ENCODE measurements at regions not wholly inside any gene's neighbourhood (a gene's known extent, or its start where the extent isn't known, plus 50 kb on each side); places are given as distances from the start of the nearest gene placed in this dataset.
"Not testable (repeated sequence)": the region's sequence is repeated elsewhere in the genome, so short reads cannot be mapped to it uniquely, and the experiment has no call there.

DNA sequence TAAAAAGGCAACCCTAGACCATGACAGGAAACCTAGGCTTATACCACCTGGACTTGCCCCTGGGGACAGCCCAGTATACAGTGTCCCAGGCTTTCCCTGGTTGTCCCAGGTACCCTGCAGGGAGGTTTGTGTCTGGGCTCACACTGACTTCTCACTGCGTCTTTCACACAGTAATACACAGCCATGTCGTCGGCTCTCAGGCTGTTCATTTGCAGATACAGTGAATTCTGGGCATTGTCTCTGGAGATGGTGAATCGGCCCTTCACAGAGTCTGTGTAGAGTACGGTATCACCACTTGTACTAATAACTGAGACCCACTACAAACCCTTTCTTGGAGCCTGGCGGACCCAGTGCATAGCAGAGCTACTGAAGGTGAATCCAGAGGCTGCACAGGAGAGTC, 1116.6 kb downstream of the TMEM121 start:
- H3K4me3 Mint-ChIP-seq; H3K36me3 Mint-ChIP-seq (ENCODE audit: low read depth); H3K4me1 Mint-ChIP-seq (ENCODE audit: low read depth); H3K27ac Mint-ChIP-seq; ATAC-seq; POLR2A ChIA-PET; DNase-seq; H3K9me3 Mint-ChIP-seq (ENCODE audit: insufficient read depth): not testable (repeated sequence)
- peaks cover 19% of the 10 kb centered on the region for H3K27me3 Mint-ChIP-seq (ENCODE audit: low read depth)
- CTCF ChIA-PET = interaction anchor here (1.1 kb wide), 1 partner anchor 25 kb away, joined by 3 read pairs; no protein-coding TSS in a partner anchor

DNA sequence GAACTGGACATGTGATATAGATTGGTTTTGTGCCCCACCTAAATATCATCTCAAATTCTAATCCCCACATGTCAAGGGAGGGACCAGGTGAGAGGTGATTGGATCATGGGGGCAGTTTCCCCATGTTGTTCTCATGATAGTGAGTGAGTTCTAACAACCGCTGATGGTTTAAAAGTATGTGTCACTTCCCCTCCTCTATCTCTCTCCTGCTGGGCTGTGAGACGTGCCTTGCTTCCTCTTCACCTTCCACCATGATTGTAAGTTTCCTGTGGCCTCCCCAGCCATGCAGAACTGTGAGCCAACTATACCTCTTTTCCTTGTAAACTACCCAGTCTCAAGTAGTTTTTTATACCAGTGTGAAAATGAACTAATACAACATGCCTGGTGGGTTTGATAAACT, 1122.5 kb downstream of the TMEM121 start:
- POLR2A ChIA-PET; H3K4me3 Mint-ChIP-seq; H3K9me3 Mint-ChIP-seq (ENCODE audit: insufficient read depth); DNase-seq; H3K4me1 Mint-ChIP-seq (ENCODE audit: low read depth); H3K27ac Mint-ChIP-seq; ATAC-seq; H3K36me3 Mint-ChIP-seq (ENCODE audit: low read depth): not testable (repeated sequence)
- H3K27me3 Mint-ChIP-seq (ENCODE audit: low read depth) = peaks cover 28% of the 10 kb centered on the region
- CTCF ChIA-PET = interaction anchor here (0.9 to 1.5 kb wide), 2 partner anchors 8 to 231 kb away, joined by 3 to 5 read pairs; no protein-coding TSS in a partner anchor

DNA sequence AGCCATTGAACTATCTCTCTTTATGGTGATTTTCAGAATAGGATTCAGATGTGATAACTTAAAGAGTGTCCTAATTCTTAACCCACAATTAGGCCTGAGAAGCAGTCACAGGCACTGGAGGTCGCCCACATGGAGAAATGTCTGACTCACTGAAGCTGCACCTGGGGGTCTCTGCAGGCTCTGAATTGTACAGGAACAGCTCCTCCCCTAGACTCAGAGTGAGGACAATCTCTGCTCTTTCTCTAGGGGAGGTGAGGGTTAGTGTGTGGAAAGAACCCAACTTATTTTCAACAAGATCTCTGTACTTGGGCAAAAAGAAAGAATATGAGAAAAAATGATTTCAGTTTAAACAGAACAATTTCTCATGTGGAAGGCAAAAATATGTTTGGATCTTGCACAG, 1124.6 kb downstream of the TMEM121 start:
- ATAC-seq (no peak), DNase-seq (no peak)
- H3K36me3 Mint-ChIP-seq (ENCODE audit: low read depth) = peaks cover 2% of the 10 kb centered on the region
- peaks cover under 1% of the 10 kb centered on the region for H3K4me1 Mint-ChIP-seq (ENCODE audit: low read depth)
- H3K4me3 Mint-ChIP-seq = no peak overlapping the region
- H3K9me3 Mint-ChIP-seq (ENCODE audit: insufficient read depth) = peaks cover 8% of the 10 kb centered on the region
- peaks cover 33% of the 10 kb centered on the region for H3K27me3 Mint-ChIP-seq (ENCODE audit: low read depth)
- POLR2A ChIA-PET = no interaction called here
- CTCF ChIA-PET = interaction anchor here (0.7 to 2.2 kb wide), 3 partner anchors 11 to 15 kb away, joined by 3 to 9 read pairs (median 3); no protein-coding TSS in a partner anchor
- H3K27ac Mint-ChIP-seq = no peak overlapping the region

- POLR2A ChIA-PET = no interaction called here
- no peak for ATAC-seq
- H3K27ac Mint-ChIP-seq = no peak overlapping the region
- H3K4me3 Mint-ChIP-seq = no peak overlapping the region
- DNase-seq = no peak
- peaks cover 5% of the 10 kb centered on the region for H3K4me1 Mint-ChIP-seq (ENCODE audit: low read depth)
- peaks cover 8% of the 10 kb centered on the region for H3K9me3 Mint-ChIP-seq (ENCODE audit: insufficient read depth)
- peaks cover 2% of the 10 kb centered on the region for H3K36me3 Mint-ChIP-seq (ENCODE audit: low read depth)
- CTCF ChIA-PET = interaction anchor here (0.7 to 2.3 kb wide), 6 partner anchors 8 to 45 kb away, joined by 3 to 15 read pairs (median 4); no protein-coding TSS in a partner anchor
- peaks cover 36% of the 10 kb centered on the region for H3K27me3 Mint-ChIP-seq (ENCODE audit: low read depth)
Observed at GRCh38 chr14:106652494-106652893, 1126.1 kb downstream of the TMEM121 start.

- Mint-ChIP-seq H3K27me3 (ENCODE audit: low read depth) (peaks cover 25% of the 10 kb centered on the region), H3K27ac (no peak overlapping the region), H3K36me3 (ENCODE audit: low read depth) (no peaks in the 10 kb centered on the region), H3K9me3 (ENCODE audit: insufficient read depth) (no peaks in the 10 kb centered on the region), H3K4me3 (no peak overlapping the region), H3K4me1 (ENCODE audit: low read depth) (peaks cover 27% of the 10 kb centered on the region)
- ATAC-seq (peak; percentile 61), DNase-seq (peak; percentile 77)
- CTCF ChIA-PET = interaction anchor here (0.7 to 2.9 kb wide), 21 partner anchors 9 to 102 kb away, joined by 3 to 15 read pairs (median 3); no protein-coding TSS in a partner anchor
- POLR2A ChIA-PET = no interaction called here
Observed at GRCh38 chr14:106657460-106657859, 1131.1 kb downstream of the TMEM121 start.

DNA sequence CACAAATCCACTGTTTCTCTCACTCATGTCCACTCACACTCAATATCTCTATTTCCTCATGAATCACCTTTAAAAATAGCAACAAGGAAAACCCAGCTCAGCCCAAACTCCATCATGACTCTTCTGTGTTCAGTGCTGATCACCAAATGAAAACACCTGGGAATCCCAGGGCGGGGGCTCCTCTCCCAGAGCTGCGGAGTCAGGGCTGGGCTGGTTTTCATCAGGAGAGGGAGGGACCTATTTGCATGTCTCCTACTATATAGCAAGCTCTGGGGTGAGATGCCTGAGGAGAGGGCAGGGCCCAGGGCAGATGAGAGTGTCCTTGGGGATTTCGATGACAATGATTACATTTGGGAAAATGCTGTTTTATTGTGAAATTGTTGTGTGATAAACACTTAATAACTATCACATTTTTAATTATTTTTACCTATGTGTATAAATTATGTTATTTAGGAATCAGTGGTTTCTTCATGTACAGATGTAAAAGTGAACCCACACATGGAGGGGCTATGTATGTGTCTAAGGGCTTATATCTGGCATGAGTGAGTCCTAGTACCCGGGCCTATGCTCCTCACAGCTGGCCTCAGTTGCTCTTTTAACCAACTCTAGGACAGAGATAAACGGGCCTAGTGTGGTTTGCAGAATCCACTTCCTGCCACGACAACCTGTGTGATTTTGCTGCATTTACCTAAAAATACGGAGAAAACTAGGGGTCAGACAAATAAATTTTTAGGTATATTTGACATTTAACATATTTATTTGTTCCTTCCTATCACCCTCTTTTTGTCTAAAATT, 1131.9 kb downstream of the TMEM121 start:
- ATAC-seq; DNase-seq; POLR2A ChIA-PET; H3K36me3 Mint-ChIP-seq (ENCODE audit: low read depth); H3K4me3 Mint-ChIP-seq; H3K9me3 Mint-ChIP-seq (ENCODE audit: insufficient read depth): not testable (repeated sequence)
- Mint-ChIP-seq H3K27me3 (ENCODE audit: low read depth) (peaks cover 28% of the 10 kb centered on the region), H3K4me1 (ENCODE audit: low read depth) (peaks cover 27% of the 10 kb centered on the region), H3K27ac (peak overlapping the region; percentile 68)
- CTCF ChIA-PET = interaction anchor here (0.7 to 2.9 kb wide), 17 partner anchors 9 to 87 kb away, joined by 3 to 15 read pairs (median 3); no protein-coding TSS in a partner anchor

DNA sequence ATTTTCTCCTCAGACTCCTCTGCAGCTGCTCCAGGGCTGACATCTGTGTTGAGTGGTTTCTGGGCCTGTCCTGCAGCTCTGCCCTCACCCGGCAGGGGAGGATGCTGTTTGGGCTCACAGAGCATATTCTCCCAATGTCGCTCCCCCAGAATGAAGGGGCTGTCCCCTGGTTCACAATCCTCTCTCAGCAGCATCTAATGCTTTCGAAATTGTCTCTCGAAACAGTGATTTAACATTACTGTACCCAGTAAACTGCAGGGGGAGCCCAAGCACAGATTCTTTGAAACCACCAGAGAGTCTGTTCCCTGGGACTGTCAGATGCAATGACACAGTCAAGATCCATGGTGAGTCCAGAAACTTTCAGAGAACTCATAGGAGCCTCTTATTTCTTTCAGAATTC, 1135.2 kb downstream of the TMEM121 start:
- ATAC-seq = peak; percentile 83
- CTCF ChIA-PET = interaction anchor here (0.8 to 4.4 kb wide), 22 partner anchors 9 to 251 kb away, joined by 3 to 48 read pairs (median 8); no protein-coding TSS in a partner anchor
- peak; percentile 81 for DNase-seq
- POLR2A ChIA-PET; H3K36me3 Mint-ChIP-seq (ENCODE audit: low read depth); H3K27ac Mint-ChIP-seq; H3K9me3 Mint-ChIP-seq (ENCODE audit: insufficient read depth); H3K4me3 Mint-ChIP-seq: not testable (repeated sequence)
- H3K27me3 Mint-ChIP-seq (ENCODE audit: low read depth) = peaks cover 27% of the 10 kb centered on the region
- peaks cover 27% of the 10 kb centered on the region for H3K4me1 Mint-ChIP-seq (ENCODE audit: low read depth)

DNA sequence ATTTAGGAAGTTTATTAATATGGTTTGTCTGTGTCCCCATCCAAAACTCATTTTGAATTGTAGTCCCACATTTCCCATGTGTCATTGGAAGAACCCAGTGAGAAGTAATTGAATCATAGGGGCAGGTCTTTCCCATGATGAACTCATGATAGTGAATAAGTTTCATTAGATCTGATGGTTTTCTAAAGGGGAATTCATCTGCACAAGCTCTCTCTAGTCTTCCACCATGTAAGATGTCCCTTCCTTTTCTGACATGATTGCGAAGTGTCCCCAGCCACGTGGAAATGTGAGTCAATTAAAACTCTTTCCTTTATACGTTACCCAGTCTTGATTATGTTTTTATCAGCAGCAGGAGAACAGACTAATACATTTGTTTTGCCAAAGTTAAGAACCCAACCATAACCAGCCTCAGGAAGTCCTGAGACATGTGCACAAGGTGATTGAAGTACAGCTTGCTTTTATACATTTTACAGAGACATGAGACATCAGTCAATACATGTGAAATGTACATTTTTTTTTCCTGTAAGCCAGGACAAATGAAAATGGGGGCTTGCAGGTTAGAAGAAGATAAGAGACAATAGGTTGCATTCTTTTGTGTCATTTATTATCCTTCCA, 1136.7 kb downstream of the TMEM121 start:
- H3K36me3 Mint-ChIP-seq (ENCODE audit: low read depth) = peaks cover 6% of the 10 kb centered on the region
- peaks cover 20% of the 10 kb centered on the region for H3K4me1 Mint-ChIP-seq (ENCODE audit: low read depth)
- CTCF ChIA-PET = interaction anchor here (0.6 to 4.4 kb wide), 51 partner anchors 8 to 316 kb away, joined by 3 to 48 read pairs (median 5); no protein-coding TSS in a partner anchor
- DNase-seq (no peak), ATAC-seq (no peak)
- peaks cover 7% of the 10 kb centered on the region for H3K9me3 Mint-ChIP-seq (ENCODE audit: insufficient read depth)
- H3K27ac Mint-ChIP-seq = no peak overlapping the region
- peaks cover 31% of the 10 kb centered on the region for H3K27me3 Mint-ChIP-seq (ENCODE audit: low read depth)
- no peak overlapping the region for H3K4me3 Mint-ChIP-seq
- POLR2A ChIA-PET = no interaction called here

- CTCF ChIA-PET = interaction anchor here (0.6 to 4.4 kb wide), 46 partner anchors 9 to 292 kb away, joined by 3 to 48 read pairs (median 5); no protein-coding TSS in a partner anchor
- ATAC-seq (peak; percentile 34), DNase-seq (peak; percentile 72)
- peaks cover 36% of the 10 kb centered on the region for H3K27me3 Mint-ChIP-seq (ENCODE audit: low read depth)
- H3K4me3 Mint-ChIP-seq; H3K27ac Mint-ChIP-seq; H3K9me3 Mint-ChIP-seq (ENCODE audit: insufficient read depth); H3K36me3 Mint-ChIP-seq (ENCODE audit: low read depth): not testable (repeated sequence)
- peaks cover 12% of the 10 kb centered on the region for H3K4me1 Mint-ChIP-seq (ENCODE audit: low read depth)
- POLR2A ChIA-PET = interaction anchor here (0.6 kb wide), 1 partner anchor 82 kb away, joined by 9 read pairs; no protein-coding TSS in a partner anchor
Observed at GRCh38 chr14:106663805-106664410, 1137.5 kb downstream of the TMEM121 start.

- ChIA-PET POLR2A (no interaction called here), CTCF (interaction anchor here (1.0 to 2.0 kb wide), 3 partner anchors 8 to 75 kb away, joined by 3 to 4 read pairs (median 4); no protein-coding TSS in a partner anchor)
- DNase-seq = no peak
- peaks cover 12% of the 10 kb centered on the region for H3K4me1 Mint-ChIP-seq (ENCODE audit: low read depth)
- peaks cover 7% of the 10 kb centered on the region for H3K9me3 Mint-ChIP-seq (ENCODE audit: insufficient read depth)
- H3K27ac Mint-ChIP-seq = no peak overlapping the region
- peaks cover 44% of the 10 kb centered on the region for H3K27me3 Mint-ChIP-seq (ENCODE audit: low read depth)
- ATAC-seq = no peak
- peaks cover 6% of the 10 kb centered on the region for H3K36me3 Mint-ChIP-seq (ENCODE audit: low read depth)
- H3K4me3 Mint-ChIP-seq = no peak overlapping the region
Observed at GRCh38 chr14:106665814-106666213, 1139.4 kb downstream of the TMEM121 start.

DNA sequence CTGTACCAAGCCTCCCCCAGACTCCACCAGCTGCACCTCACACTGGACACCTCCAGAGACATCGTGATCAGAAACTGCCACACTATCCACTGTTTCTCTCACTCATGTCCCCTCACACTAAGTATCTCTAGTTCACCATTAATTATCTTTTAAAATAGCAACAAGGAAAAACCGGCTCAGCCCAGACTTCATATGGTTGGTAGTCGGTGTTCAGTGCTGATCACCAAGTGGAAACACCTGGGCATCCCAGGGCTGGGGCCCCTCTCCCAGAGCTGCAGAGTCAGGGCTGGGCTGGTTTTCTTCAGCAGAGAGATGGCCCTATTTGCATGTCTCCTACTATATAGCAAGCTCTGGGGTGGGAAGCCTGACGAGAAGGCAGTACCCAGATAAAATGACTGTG, 1140.0 kb downstream of the TMEM121 start:
- Mint-ChIP-seq H3K36me3 (ENCODE audit: low read depth) (peaks cover 6% of the 10 kb centered on the region), H3K4me1 (ENCODE audit: low read depth) (peaks cover 12% of the 10 kb centered on the region), H3K27me3 (ENCODE audit: low read depth) (peaks cover 45% of the 10 kb centered on the region), H3K4me3 (no peak overlapping the region), H3K27ac (no peak overlapping the region), H3K9me3 (ENCODE audit: insufficient read depth) (peaks cover 7% of the 10 kb centered on the region)
- ChIA-PET POLR2A (no interaction called here), CTCF (interaction anchor here (1.3 to 2.0 kb wide), 4 partner anchors 8 to 75 kb away, joined by 3 to 6 read pairs (median 4); no protein-coding TSS in a partner anchor)
- ATAC-seq = no peak
- DNase-seq = no peak

Data from activated CD8-positive, alpha-beta T cell treated with anti-CD3 and anti-CD28 coated beads, Interleukin-2, amount 10 ng/mL, durations not matched to agents 7 days and 5 days (primary cell).